ENCODE measurements at regions not wholly inside any gene's neighbourhood (a gene's known extent, or its start where the extent isn't known, plus 50 kb on each side); places are given as distances from the start of the nearest gene placed in this dataset.

- TF ChIP-seq CBX8 (IDR thresholded peaks at IDR 0.05; ENCODE audit: borderline replicate concordance, low read depth, low read length) (no peak), MAX (IDR thresholded peaks at IDR 0.05) (no peak), HDAC2 (IDR thresholded peaks at IDR 0.05; ENCODE audit: borderline replicate concordance in 1 of 2, low read depth in 2 of 2, low read length in 2 of 2) (no peak), POLR2AphosphoS5 (IDR thresholded peaks at IDR 0.05; ENCODE audit: low read depth, low read length) (no peak), POLR2A (IDR thresholded peaks at IDR 0.05; ENCODE audit: control extremely low read depth in 1 of 2, low read depth in 2 of 2, low read length in 2 of 2) (no peak), TEAD4 (IDR thresholded peaks at IDR 0.05; ENCODE audit: low read depth, low read length) (no peak)
These were observed 88.8 kb upstream of the ITGB1 start (continued) for GRCh38 chr10:33046792-33047191.

Measured in H1 (cell line).